HL-60/S4 treated with phorbol 12-myristate 13-acetate at 8.2 ng/mL for 4 days and 3 days (cell line): ENCODE measurements at regions not wholly inside any gene's neighbourhood (a gene's known extent, or its start where the extent isn't known, plus 50 kb on each side); places are given as distances from the start of the nearest gene placed in this dataset.
"Not testable (repeated sequence)": the region's sequence is repeated elsewhere in the genome, so short reads cannot be mapped to it uniquely, and the experiment has no call there.

Source experiments
- in situ Hi-C: fragments of 300-500 bp; cut with MboI; formaldehyde crosslinking; loops from 2 replicates; pipeline ENCODE4 v1.15.0; 2022; ENCODE audit warnings: low sequenced_read_pairs

DNA sequence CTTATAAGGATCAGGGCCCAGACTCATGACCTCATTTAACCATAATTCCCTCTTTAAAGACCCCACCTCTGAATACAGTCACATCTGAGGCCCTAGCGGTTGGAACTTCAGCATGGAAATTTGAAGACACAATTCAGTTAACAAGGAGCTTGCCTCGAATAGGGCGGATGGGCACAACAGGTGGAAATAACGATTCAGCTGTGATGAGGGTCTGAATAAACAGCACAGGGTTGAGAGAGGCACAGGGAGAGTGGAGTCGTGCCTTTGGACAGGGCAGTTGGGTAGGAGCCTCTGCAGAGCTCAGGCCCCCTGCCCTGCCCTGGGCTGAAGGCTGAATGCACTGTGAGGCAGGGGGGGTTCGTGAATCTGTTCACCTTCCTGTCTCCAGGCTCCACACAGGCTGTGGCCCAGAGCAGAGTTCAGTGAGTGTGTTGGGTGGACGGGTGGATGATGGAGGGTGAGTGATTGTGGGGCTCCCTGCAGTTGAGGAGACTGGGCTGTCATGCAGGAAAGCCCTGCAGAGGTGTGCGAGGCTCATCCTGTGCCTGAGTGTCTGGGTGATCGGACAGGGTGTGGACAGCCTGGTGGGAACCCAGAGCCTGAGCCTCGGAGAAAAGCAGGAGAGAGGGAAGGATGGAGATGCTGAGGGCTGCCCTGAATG lies 243.1 kb downstream of the FOXD2 start:
- in situ Hi-C loops: no loop called here

DNA sequence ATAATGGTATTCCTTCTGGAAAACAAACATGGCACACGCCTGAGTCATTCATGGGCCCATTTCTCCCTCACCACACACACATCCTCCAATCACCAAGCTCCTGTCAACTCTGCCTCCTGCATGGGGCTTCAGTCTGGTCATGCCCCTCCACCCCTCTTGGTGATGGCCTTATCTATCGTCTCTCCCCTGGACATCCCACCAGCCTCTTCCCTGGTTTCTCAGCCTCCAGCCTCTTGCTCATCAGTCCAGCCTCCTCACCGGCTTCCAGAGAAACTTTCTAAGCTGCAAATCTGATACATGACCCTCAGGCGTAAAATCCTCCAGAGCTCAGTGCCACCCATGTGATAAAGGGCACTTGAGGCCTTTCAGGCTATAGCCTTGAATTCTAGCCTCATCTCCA lies 243.9 kb downstream of the FOXD2 start:
- in situ Hi-C loops: no loop called here

DNA sequence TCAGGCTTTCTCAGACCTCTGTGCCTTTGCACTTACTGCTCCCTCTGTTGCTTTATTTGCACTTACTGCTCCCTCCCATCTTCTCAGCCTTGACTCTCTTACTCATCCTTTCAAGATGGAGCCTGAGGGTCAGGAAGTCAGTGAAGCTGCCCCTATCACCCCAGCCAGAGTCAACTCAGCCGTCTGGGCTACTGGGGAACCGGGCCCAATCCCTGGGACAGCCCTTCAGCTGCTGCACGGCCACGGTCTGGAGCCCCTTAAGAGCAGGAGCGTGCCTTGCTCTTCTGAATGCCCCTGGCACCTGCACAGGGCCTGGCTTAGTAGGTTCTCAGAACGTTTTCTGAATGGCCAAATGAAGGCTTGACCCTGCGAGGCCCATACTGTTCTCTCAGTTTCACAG lies 244.4 kb downstream of the FOXD2 start:
- in situ Hi-C loops: no loop called here

DNA sequence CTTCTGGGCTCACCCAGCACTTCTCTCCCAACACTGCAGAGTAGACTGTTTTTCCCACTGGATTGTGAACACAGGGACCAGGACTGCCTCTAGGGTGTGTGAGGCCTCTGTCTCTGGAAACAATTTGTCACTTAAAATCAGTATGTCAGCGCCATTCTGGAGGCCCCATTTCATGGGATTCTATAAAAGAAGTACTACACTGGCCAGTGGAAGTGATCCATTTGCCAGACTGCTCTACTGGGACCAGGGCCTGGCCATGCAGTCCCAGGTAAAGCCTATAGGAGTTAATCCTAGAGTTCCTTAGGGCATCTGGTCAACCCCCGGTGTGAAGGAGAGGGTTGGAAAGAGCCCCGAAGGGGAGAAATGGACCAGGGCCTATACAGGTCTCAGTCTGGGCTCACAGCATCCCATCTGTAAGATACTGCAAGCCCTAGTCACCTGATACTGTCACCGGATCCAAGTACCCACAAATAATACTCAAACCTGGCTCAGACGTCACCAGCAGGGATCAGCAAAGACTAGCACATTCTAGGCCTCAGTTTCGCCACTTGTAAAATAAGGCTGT lies 245.0 kb downstream of the FOXD2 start:
- in situ Hi-C loops: no loop called here

DNA sequence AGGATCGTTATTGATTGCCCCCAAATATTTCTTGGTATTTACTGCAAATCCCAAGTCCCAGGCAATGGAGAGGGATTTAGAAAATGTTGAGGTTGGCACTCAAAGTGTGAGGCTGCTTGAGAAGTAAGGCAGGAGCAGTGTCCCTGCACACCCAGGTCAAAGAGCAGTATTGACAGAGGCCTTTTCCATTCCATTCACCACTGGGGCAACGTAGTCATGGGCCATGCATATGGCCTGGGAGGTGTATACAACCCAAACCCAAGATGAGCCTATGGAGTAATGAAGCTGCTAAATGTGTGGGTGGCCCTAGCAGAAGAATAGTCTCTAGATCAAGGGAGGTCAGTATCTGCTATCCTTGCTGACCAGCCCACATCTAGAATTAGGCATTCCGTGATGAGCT lies 245.6 kb downstream of the FOXD2 start:
- in situ Hi-C loops: no loop called here

DNA sequence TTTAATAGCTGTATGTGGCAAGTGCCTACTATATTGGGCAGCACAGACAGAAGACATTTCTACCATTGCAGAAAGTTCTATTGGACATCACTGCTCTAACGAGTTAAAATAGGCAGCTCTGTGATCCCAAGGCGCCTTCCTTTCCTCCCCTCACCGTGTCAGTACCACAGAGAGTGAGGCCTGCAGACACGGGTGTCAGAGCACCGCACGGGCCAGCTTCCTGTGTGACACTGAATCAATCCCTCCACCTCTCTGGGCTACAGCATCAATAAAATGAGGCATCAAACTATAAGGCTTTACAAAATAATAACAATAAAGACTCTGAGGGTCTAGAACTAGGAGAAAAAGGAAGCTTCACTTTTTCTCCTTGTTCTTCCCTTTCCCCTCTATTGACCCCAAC lies 246.7 kb downstream of the FOXD2 start:
- in situ Hi-C loops: no loop called here

DNA sequence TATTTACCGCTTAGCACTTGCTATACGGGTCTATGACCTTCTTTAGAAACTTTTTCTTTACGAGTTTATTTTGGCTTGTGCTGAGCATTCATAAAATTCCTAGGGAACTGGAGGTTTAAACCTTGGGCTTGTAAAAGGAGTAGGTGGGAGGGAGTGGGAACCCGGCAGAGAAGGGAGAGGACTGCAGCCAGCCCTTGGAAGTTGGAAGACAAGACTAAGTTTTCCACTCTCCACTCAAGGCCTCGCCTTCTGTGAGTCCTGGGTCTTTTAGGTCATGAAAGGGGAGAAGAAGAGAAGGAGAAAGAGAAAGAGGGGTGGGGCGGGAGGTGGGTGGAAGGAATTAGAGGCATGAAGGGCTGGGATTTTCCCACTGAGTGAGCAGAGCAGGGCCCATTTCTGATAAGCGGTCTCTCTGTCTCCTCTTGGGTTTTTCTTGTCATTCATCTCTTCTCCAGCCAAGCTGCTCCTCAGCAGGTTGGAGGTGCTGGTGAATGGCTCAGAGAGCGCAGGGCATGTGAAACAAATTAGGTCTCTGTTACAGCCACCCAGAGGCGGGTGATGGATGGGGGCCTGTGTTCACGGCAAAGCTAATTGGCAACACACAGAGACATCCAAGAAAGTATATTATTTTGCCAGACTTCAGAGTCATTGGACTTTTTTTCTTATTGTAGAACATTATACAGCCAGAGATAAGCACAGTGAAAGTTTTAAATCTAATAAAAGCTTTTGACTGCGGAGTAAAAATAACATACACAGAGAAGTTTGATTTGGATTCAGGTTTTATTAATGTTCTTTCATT lies 247.3 kb downstream of the FOXD2 start:
- in situ Hi-C loops: no loop called here

DNA sequence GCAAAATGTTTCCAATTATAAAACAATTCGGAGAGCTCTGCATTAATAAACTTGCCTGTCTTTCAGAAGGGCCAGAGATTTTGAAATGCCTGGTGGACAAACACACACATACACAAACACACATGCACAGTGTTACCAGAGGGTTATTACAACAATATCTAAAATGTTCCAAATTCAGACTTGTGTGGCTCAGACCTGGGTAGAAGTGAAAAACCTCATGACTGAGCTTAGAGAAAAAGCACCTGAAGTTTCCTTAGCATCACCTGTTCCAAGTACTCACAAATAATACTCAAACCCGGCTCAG lies 247.9 kb downstream of the FOXD2 start:
- in situ Hi-C loops: no loop called here

DNA sequence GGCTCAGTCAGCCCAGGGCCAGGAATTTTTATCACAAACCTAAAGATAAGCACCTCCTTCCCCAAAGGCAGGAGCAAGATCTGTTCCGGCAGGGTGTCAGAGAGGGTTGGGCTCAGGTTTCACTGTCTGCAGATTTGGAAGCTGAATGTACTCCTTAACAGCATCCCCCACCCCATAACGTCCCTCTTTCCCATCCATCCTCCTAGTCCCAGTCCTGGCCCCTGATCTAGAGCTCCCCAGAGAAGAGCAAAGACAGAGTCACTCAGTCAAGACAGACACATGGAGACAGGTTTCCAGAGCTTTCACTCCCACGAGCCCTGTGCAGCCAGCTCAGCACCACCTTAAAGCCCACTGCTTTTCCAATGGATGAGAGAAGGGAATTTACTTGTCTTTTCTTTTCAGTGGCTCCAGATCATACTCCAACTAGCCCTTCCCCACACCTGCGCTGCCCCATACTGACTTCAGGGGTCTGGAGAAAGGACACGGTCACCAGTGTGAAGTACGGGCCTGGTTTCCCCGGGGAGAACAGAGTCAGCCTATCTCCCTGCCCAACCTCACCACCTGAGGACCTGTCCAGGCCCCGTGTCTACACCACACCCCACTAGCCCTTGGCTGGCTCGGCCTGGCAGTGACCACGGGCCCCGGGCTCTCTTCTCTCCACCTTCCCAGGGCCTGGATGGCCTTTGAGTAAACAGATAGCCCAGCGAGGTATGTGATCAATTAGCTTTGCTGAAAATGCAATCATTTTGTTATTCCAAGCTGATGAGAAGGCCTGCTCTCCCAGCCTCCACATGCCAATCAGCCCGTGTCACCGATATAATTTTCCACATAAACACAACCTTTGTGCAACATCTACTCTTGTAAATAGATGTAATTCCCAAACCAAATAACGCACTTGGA lies 249.1 kb downstream of the FOXD2 start:
- in situ Hi-C loops: no loop called here

DNA sequence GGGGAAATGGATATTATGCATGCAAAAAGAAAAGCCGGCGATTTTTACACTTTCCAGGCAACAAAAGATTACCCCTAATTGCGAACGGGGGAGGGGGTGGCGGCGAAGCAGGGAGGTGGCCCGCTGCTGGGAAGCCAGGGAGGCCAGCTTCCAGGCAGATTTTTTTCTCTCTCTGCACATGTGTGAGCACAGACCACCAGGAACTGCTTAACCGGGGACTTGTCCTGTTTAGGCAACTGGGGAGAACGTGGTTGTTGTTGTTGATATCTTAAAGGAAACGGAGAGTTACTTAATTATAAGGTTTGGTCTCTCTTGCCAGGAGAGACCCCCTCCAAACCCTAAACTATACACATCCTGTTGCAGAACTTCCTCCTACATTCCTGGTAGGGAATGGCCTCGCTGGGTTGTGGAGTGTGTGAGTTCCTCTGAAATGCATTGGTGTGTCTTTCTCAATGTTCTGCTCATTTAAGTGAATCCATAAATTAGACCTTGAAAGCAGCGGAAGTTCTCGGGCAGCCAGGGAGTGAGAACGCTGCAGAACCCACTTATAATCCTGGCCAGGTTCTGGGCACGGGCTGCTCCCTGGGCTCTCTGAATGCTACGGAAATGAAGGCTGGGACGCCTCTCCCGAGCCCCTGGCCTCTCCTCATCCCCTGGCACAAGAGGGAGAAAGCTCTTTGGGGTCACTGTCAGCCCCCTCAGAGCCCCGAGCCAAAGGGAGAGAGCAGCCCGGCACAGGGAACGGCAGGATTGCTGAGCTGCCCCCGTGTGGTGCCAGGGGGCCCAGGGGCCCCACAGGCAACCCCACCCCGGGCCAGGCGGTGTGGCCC lies 250.0 kb downstream of the FOXD2 start:
- in situ Hi-C loops: no loop called here

DNA sequence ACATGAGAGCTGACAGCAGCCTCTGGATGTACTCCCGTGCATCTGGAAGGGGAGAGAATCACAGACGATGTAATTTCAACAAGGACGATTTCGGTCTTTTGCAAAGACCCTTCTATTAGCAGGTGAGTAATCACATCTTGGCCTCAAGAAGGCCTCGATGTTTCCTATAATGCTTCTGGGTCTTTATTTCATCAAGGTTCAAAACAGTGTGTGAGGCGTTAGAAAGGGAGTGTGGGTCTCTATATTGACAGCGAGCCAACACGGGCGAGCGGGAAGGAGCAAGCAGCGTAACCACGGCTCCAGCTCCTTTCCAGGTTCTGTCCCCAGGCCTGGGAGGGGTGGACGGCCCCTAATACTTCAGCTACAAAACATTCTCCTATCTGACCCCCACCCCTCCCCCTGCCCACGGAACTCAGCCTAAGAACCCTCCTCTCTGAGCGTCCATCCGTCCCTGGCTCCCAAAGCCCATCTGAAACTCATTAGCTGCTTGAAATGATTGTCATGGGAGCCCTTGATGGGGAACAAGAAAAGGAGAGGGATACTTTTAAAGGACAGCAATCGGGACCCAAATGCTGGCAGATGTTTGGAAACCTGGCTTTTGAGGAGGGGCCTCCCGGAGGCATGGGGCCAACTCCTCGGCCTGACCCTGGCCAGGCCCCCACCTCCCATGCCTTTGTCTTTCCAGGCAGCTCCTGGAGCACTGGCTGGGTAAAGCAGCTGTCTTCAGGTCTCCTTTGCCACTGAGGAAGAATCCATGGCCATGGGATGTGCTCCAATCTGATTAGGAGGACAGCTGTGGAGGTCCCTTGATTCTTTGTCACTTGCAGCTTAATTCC lies 250.8 kb downstream of the FOXD2 start:
- in situ Hi-C loops: no loop called here

DNA sequence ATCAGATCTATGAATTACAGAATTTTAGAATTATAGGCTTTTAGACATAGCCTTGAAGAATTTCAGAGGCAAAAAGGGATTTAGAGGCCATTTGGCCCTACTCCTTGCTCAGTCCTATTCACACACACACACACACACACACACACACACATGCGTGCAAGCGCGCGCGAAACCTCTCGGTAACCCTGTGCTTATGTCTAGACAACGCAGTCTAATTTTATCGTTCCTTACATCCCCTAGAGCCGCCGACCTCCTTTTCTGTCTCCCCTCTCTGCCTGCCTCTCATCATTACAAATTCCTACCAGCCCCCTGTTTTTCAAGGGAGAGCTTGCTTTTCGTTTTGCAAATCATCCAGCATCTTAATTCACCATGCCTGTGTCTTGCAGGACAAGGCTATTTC lies 252.1 kb downstream of the FOXD2 start:
- in situ Hi-C loops: no loop called here

DNA sequence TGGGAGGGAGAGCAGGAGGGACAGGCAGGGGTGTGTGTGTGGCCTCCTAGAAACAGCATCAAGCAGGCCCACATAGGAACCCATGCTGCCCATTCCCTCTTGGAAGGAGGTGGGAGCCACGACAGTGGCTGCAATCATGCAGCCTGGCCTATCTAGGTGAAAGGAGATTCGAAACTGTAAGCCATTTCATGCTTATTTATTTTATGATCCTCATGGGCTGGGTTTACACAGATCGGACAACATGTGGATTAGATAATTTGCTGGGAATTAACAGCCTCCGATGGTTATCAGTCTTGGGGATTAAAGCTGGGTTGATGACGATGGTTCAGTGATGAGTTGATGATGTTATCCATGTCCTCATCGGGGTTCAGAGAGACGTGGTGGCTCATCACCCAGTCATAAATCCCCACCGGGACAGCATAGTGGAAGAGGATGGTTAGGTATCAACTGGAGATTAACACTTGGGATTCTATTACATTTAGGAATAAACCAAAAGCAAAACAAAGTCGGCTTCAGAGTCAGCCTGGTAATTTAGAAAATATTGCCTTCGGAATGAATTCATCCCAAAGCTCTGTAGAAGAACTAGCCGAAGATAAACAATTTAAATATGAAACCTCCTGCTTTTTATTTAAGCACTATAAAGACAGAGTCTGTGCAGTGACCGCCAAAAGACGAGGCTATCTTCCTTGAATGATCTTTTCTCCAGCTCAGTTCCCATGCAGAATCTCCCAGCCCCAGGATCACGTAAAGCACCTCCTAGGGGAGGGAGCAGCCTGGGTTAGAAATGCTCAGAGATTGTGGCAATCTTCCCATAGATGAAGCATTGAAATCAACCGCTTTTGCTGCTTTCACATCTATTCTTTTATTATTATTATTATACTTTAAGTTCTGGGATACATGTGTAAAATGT lies 252.8 kb downstream of the FOXD2 start:
- in situ Hi-C loops: no loop called here

DNA sequence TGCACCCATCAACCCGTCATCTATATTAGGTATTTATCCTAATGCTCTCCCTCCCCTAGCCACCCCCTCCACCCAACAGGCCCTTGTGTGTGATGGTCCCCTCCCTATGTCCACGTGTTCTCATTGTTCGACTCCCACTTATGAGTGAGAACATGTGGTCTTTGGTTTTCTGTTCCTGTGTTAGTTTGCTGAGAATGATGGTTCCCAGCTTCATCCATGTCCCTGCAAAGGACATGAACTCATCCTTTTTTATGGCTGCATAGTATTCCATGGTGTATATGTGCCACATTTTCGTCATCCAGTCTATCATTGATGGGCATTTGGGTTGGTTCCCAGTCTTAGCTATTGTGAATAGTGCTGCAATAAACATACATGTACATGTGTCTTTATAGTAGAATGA lies 253.4 kb downstream of the FOXD2 start:
- in situ Hi-C loops: not testable (repeated sequence)

DNA sequence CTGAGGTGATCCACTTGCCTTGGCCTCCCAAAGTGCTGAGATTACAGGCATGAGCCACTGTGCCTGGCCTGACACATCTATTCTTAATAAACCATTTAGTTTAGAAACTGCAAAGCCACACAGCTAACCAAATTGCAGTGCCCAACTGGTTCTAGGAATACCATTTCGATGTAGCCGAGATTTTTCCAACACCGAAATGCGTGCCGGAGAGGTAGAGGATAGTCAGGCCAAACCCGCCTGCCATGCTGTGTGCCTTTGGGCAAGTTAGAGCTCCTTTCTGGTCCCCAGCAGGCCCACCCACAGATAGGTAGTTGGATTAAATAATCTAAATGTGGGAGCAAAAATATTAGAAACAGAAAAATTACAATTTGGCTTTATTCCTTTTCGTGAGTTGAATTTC lies 254.4 kb downstream of the FOXD2 start:
- in situ Hi-C loops: no loop called here

DNA sequence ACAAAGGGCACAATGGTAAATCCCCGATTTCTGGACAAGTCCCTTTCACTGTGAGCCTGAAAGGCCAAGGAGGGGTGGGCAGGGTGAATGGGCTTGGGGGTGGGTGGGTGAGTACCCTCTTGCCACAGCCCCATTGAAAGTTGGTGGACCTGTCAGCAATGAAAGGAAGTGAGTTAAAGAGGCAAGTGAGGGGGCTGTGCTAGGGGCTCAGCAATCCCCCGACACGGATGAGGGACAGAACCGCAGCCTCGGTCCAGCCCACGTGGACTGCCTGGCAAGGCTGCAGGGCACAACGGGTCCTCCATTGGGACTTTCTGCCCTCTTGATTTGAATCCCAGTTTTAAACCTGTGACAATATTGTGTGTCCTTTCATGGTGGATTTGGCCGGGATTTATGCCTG lies 255.3 kb downstream of the FOXD2 start:
- in situ Hi-C loops: no loop called here

DNA sequence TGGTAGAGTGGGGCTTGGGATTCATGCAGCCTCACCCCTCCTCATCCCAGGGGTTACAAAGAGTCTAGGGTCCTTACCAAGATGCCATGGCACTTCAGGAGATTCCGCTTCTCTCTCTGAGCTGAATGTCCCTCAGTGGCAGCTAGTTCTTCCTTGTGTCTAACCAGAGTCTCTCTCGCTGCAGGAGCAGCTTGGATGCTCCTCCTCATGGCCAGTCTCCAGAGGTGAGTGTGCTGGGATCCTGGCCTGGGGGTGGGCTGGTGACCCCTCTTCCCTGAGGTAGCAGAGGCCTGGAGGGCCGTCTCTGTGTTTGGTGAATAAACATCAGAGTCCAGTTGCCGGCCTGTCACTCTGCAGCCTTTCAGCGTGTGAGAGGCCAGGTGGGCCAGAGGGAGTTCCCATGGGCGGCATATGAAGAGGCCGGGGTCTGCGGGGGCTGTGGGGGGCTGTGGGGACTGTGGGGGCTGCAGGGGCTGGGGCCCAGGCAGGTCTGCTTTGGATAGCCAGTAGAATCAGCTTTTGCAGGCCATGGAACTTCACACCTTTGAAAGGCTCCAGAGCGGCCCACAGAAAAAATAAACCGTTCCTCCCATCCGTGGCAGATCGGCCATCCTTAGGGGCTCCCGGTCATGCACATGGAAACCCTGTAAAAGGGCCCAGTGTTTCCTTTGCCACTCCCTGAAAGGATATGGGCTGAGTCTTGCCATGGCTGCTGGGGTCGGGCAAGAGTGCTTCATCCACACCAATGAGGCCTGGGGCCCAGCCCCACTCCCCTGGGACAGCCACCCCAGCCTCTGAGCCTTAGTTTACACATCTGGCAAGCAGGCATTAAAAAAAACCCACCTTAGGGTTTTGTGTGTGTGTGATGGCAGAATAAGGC lies 256.4 kb downstream of the FOXD2 start:
- in situ Hi-C loops: no loop called here

DNA sequence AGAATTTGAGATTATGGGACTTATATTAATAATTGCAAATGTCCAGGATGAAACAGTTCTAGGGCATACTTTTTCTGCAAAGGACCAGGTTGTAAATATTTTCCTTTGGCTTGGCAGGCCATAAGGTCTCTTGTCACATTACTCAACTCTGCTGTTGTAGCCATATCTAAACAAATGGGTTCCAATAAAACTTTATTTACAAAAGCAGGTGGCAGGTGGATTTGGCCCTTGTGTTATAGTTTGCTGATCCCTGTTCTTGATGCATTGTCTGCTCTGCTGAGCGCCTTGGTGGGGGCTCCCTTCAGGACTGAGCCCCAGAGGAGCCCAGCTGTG lies 258.5 kb downstream of the FOXD2 start:
- in situ Hi-C loops: no loop called here
